ENCODE measurements at regions not wholly inside any gene's neighbourhood (a gene's known extent, or its start where the extent isn't known, plus 50 kb on each side); places are given as distances from the start of the nearest gene placed in this dataset.

DNA sequence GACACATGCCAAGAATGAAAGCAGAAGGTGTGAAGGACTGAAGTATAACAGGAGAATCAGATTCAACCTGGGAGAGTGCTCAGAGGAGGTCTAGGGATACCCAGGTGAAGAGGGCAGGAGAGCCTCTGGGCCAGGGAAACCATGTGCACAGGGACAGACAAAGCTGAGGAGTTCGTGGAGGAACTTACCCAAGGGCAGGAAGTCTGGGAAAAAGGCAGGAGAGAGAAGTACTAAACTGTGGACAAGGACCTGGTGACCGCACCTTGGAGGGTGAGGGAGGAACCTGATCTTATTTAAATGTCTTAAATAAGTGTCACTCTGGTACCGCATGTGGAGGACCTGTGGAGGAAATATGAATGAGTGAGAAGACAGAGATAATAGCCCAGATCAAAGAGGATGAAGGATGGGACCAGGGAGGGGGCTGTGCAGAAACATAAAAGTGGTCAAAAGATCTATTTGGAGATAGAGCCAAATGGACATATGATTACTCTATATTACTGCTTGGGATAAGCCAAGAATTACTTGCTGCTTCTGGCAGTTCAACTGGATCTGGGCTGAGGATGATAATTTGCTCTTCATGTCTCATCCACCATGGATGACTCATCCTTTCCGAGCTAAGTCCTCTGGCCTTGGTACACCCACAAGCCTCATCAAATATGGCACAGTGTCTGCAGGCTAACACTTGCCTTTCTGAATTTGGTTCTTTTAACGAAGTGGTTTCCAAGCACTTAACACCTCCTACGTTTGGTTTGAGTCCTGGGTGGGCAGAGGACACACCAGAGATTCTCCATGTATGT, 116.9 kb upstream of the NMNAT3 start:
- TF ChIP-seq, protein P1, sequence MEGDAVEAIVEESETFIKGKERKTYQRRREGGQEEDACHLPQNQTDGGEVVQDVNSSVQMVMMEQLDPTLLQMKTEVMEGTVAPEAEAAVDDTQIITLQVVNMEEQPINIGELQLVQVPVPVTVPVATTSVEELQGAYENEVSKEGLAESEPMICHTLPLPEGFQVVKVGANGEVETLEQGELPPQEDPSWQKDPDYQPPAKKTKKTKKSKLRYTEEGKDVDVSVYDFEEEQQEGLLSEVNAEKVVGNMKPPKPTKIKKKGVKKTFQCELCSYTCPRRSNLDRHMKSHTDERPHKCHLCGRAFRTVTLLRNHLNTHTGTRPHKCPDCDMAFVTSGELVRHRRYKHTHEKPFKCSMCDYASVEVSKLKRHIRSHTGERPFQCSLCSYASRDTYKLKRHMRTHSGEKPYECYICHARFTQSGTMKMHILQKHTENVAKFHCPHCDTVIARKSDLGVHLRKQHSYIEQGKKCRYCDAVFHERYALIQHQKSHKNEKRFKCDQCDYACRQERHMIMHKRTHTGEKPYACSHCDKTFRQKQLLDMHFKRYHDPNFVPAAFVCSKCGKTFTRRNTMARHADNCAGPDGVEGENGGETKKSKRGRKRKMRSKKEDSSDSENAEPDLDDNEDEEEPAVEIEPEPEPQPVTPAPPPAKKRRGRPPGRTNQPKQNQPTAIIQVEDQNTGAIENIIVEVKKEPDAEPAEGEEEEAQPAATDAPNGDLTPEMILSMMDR (IDR thresholded peaks at IDR 0.05), result no peak
- no peak for TF ChIP-seq POLR2A (IDR thresholded peaks at IDR 0.05)

Measured in adrenal gland (tissue), 5 donors.